Neural cell (in vitro differentiated cells): ENCODE measurements at regions not wholly inside any gene's neighbourhood (a gene's known extent, or its start where the extent isn't known, plus 50 kb on each side); places are given as distances from the start of the nearest gene placed in this dataset.

ENCODE experiments used
- H2AFZ ChIP-seq: fragments of 200-600, 300-800 bp; sonication (generic), shearing (Covaris generic); 2 replicates; pipeline ENCODE4 v1.6.0; 2014; ENCODE audit warnings: low read depth, mild to moderate bottlenecking, antibody characterized with exemption, low read length, moderate library complexity
- H3F3A ChIP-seq: fragments of 200-600 bp; shearing (Covaris generic); 2 replicates; pipeline ENCODE4 v1.6.1; 2016; ENCODE audit warnings: mild to moderate bottlenecking, moderate library complexity, mixed read lengths, antibody characterized with exemption, low read length; ENCODE audit not compliant: insufficient read depth, poor library complexity, severe bottlenecking
- H3K27ac ChIP-seq: fragments of 200-600, 300-800 bp; sonication (generic), shearing (Covaris generic); 2 replicates; pipeline ENCODE4 v1.5.1; 2014; ENCODE audit warnings: mild to moderate bottlenecking, low read length, moderate library complexity
- H3K27me3 ChIP-seq: fragments of 300-800, 200-600 bp; sonication (generic), shearing (Covaris generic); 2 replicates; pipeline ENCODE4 v1.6.0; 2014; ENCODE audit warnings: mild to moderate bottlenecking, low read depth, low read length, moderate library complexity; ENCODE audit not compliant: insufficient read depth
- H3K36me3 ChIP-seq: fragments of 300-800, 200-600 bp; sonication (generic), shearing (Covaris generic); 2 replicates; pipeline ENCODE4 v1.5.1; 2014; ENCODE audit warnings: mild to moderate bottlenecking, antibody characterized with exemption, low read length, moderate library complexity; ENCODE audit not compliant: insufficient read depth
- H3K4me2 ChIP-seq: fragments of 300-800, 200-600 bp; sonication (generic), shearing (Covaris generic); 2 replicates; pipeline ENCODE4 v1.6.0; 2014; ENCODE audit warnings: mild to moderate bottlenecking, low read length
- H3K4me3 ChIP-seq: fragments of 300-800, 200-600 bp; sonication (generic), shearing (Covaris generic); 2 replicates; pipeline ENCODE4 v1.5.1; 2014; ENCODE audit warnings: mild to moderate bottlenecking, low read length, moderate library complexity
- H3K79me2 ChIP-seq: fragments of 200-600 bp; shearing (Covaris generic); replicated peaks from 2 replicates; pipeline ENCODE4 v1.6.0; 2014; ENCODE audit warnings: mild to moderate bottlenecking, low read length, moderate library complexity; ENCODE audit not compliant: insufficient read depth
- H3K9ac ChIP-seq: fragments of 300-800, 200-600 bp; sonication (generic), shearing (Covaris generic); 2 replicates; pipeline ENCODE4 v1.6.1; 2016; ENCODE audit warnings: mild to moderate bottlenecking, low read length, mixed read lengths
- H3K9me2 ChIP-seq: fragments of 200-600 bp; shearing (Covaris generic); 2 replicates; pipeline ENCODE4 v1.6.1; 2016; ENCODE audit warnings: mild to moderate bottlenecking, low read length, mixed read lengths; ENCODE audit not compliant: insufficient read depth
- H3K9me3 ChIP-seq: fragments of 200-600, 300-800 bp; sonication (generic), shearing (Covaris generic); 2 replicates; pipeline ENCODE4 v1.6.1; 2016; ENCODE audit warnings: mild to moderate bottlenecking, mixed run types, low read length, moderate library complexity, mixed read lengths
- H4K20me1 ChIP-seq: fragments of 200-600 bp; shearing (Covaris generic); 2 replicates; pipeline ENCODE4 v1.6.1; 2016; ENCODE audit warnings: mild to moderate bottlenecking, mixed run types; ENCODE audit not compliant: insufficient read depth
- CTCF ChIP-seq: fragments of 450-650 bp; IDR thresholded peaks from 2 replicates; pipeline ENCODE4 v1.5.1; 2014; ENCODE audit warnings: antibody characterized with exemption, mild to moderate bottlenecking, moderate library complexity; ENCODE audit not compliant: poor library complexity, severe bottlenecking
- EP300 ChIP-seq: fragments of 450-650 bp; conservative IDR thresholded peaks from 2 replicates; pipeline ENCODE4 v1.6.1; 2014; ENCODE audit warnings: antibody characterized with exemption, mild to moderate bottlenecking, moderate library complexity; ENCODE audit not compliant: poor library complexity, severe bottlenecking
- EZH2 ChIP-seq: fragments of 200-600, 300-800 bp; shearing (Covaris generic), sonication (generic); IDR thresholded peaks from 2 replicates; pipeline ENCODE4 v1.6.1; 2014; ENCODE audit warnings: antibody characterized with exemption, low read length, borderline replicate concordance, mild to moderate bottlenecking; ENCODE audit not compliant: insufficient read depth, poor library complexity, severe bottlenecking
- POLR2AphosphoS5 ChIP-seq: IDR thresholded peaks from 2 replicates; pipeline ENCODE4 v1.6.1; 2012
- RAD21 ChIP-seq: fragments of 450-650 bp; conservative IDR thresholded peaks from 2 replicates; pipeline ENCODE4 v1.6.1; 2014; ENCODE audit warnings: antibody characterized with exemption, mild to moderate bottlenecking, moderate library complexity
- TAF1 ChIP-seq: IDR thresholded peaks from 2 replicates; pipeline ENCODE4 v1.6.1; 2012; ENCODE audit warnings: low read depth

DNA sequence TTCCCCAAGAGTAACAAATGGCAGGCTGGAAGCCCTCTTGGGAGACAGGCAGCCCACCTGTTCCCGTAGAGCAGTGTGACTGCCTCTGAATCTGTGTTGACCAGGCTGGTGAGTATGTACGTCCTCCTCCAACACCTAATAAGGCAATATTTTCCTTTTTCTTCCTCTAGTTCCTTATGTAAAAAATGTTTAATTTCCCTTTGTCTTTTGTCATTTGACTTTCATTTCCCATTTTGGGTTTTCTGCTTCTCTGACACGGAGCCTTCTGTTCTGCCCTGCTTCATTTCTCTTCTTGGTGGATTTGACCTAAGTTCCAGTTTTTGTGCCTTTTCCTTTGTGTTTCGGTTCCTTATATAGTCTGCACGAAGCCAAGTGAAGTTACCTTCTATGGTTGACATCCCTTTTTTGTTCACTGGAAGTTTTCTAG lies 65.8 kb upstream of the ATF3 start:
- H3K9me3 ChIP-seq, result no peaks in the 10 kb centered on the region
- no peak overlapping the region for H3K4me3 ChIP-seq
- no peak for TF ChIP-seq EZH2
- H3F3A ChIP-seq, result no peaks in the 10 kb centered on the region
- no peaks in the 10 kb centered on the region for H3K79me2 ChIP-seq
- no peaks in the 10 kb centered on the region for H3K9me2 ChIP-seq
- no peak overlapping the region for H3K27ac ChIP-seq
- no peaks in the 10 kb centered on the region for H4K20me1 ChIP-seq
- no peaks in the 10 kb centered on the region for H3K36me3 ChIP-seq
- H3K4me2 ChIP-seq, result no peak overlapping the region
- no peaks in the 10 kb centered on the region for H3K27me3 ChIP-seq
- no peak overlapping the region for H2AFZ ChIP-seq
- no peak overlapping the region for H3K9ac ChIP-seq

- Histone ChIP-seq H3K4me2 (no peak overlapping the region), H2AFZ (no peak overlapping the region), H3K9ac (no peak overlapping the region), H3K27ac (no peak overlapping the region), H3K36me3 (no peaks in the 10 kb centered on the region), H4K20me1 (no peaks in the 10 kb centered on the region), H3K9me3 (no peaks in the 10 kb centered on the region), H3F3A (no peaks in the 10 kb centered on the region), H3K9me2 (no peaks in the 10 kb centered on the region), H3K79me2 (no peaks in the 10 kb centered on the region), H3K4me3 (no peak overlapping the region), H3K27me3 (no peaks in the 10 kb centered on the region)
- TF ChIP-seq TAF1, result no peak
- no peak for TF ChIP-seq RAD21
- no peak for TF ChIP-seq POLR2AphosphoS5
These were observed 64.5 kb upstream of the ATF3 start for GRCh38 chr1:212544110-212544509.

GRCh38 chr1:212545941-212546635 lies 62.5 kb upstream of the ATF3 start:
- TF ChIP-seq EP300 (no peak), TAF1 (no peak)
- Histone ChIP-seq H3K9ac (no peak overlapping the region), H3K27me3 (no peaks in the 10 kb centered on the region), H3K4me2 (no peak overlapping the region), H2AFZ (no peak overlapping the region), H3K36me3 (no peaks in the 10 kb centered on the region), H3K27ac (no peak overlapping the region), H3K4me3 (no peak overlapping the region), H3K9me3 (no peaks in the 10 kb centered on the region), H3K9me2 (no peaks in the 10 kb centered on the region), H4K20me1 (no peaks in the 10 kb centered on the region), H3K79me2 (no peaks in the 10 kb centered on the region), H3F3A (no peaks in the 10 kb centered on the region)

GRCh38 chr1:212549503-212550017 lies 59.0 kb upstream of the ATF3 start:
- H3F3A ChIP-seq, result no peaks in the 10 kb centered on the region
- H3K36me3 ChIP-seq, result no peaks in the 10 kb centered on the region
- H3K4me3 ChIP-seq, result no peak overlapping the region

More at GRCh38 chr1:212549503-212550017, 59.0 kb upstream of the ATF3 start:
- Histone ChIP-seq H3K9ac (no peak overlapping the region), H3K79me2 (no peaks in the 10 kb centered on the region), H3K9me3 (no peaks in the 10 kb centered on the region), H2AFZ (no peak overlapping the region), H4K20me1 (no peaks in the 10 kb centered on the region), H3K27ac (no peak overlapping the region), H3K27me3 (no peaks in the 10 kb centered on the region), H3K9me2 (no peaks in the 10 kb centered on the region), H3K4me2 (no peak overlapping the region)
- no peak for TF ChIP-seq EZH2
- TF ChIP-seq TAF1, result no peak
- TF ChIP-seq POLR2AphosphoS5, result no peak
- TF ChIP-seq CTCF, result no peak
